ENCODE measurements at regions not wholly inside any gene's neighbourhood (a gene's known extent, or its start where the extent isn't known, plus 50 kb on each side); places are given as distances from the start of the nearest gene placed in this dataset.

GRCh38 chr15:70154718-70155347, 57.1 kb upstream of the TLE3 start:
- no peaks in the 10 kb centered on the region for H3K36me3 ChIP-seq (ENCODE audit: control insufficient read depth, insufficient read depth, low read length)
- H3K27me3 ChIP-seq (ENCODE audit: control insufficient read depth, insufficient read depth, low read length), result peaks cover 3% of the 10 kb centered on the region
- no peak overlapping the region for H3K27ac ChIP-seq (ENCODE audit: low read length)
- Mint-ChIP-seq H3K4me1 (peaks cover 28 to 32% of the 10 kb centered on the region in 2 donors), H3K27ac (no peak overlapping the region), H3K9me3 (no peaks in the 10 kb centered on the region), H3K4me3 (no peak overlapping the region), H3K27me3 (ENCODE audit: low read depth in 2 of 2) (peaks cover 52 to 94% of the 10 kb centered on the region in 2 donors), H3K36me3 (no peaks in the 10 kb centered on the region)
- no peaks in the 10 kb centered on the region for H3K9me3 ChIP-seq (ENCODE audit: control insufficient read depth, insufficient read depth, low read length)
- 80% methylated on average over 12 of the region's 12 CpGs for WGBS (ENCODE audit: insufficient coverage)
- no peak for ATAC-seq
- DNase-seq, result no peak
- peaks cover 11% of the 10 kb centered on the region for H3K4me1 ChIP-seq (ENCODE audit: control insufficient read depth, insufficient read depth, low read length)
- intact Hi-C loops (cut with micrococcal nuclease), result no loop called here
- TF ChIP-seq CTCF (IDR thresholded peaks at IDR 0.05), result no peak
- H3K4me3 ChIP-seq (ENCODE audit: low read length), result no peak overlapping the region

- no peak for TF ChIP-seq CTCF (IDR thresholded peaks at IDR 0.05)
- Histone ChIP-seq H3K4me3 (ENCODE audit: low read length) (no peak overlapping the region), H3K27ac (ENCODE audit: low read length) (no peak overlapping the region), H3K27me3 (ENCODE audit: control insufficient read depth, insufficient read depth, low read length) (no peaks in the 10 kb centered on the region), H3K36me3 (ENCODE audit: control insufficient read depth, insufficient read depth, low read length) (no peaks in the 10 kb centered on the region), H3K9me3 (ENCODE audit: control insufficient read depth, insufficient read depth, low read length) (no peaks in the 10 kb centered on the region), H3K4me1 (ENCODE audit: control insufficient read depth, insufficient read depth, low read length) (peaks cover 11% of the 10 kb centered on the region)
- Mint-ChIP-seq H3K27ac (no peak overlapping the region), H3K9me3 (no peaks in the 10 kb centered on the region), H3K27me3 (ENCODE audit: low read depth in 2 of 2) (peaks cover 51 to 94% of the 10 kb centered on the region in 2 donors), H3K4me1 (peaks cover 27 to 28% of the 10 kb centered on the region in 2 donors), H3K36me3 (no peaks in the 10 kb centered on the region), H3K4me3 (no peak overlapping the region)
- intact Hi-C loops (cut with micrococcal nuclease), result no loop called here
- DNase-seq (no peak), ATAC-seq (no peak)
- 88% methylated on average over 24 of the region's 27 CpGs for WGBS (ENCODE audit: insufficient coverage)
These were observed 56.4 kb upstream of the TLE3 start for GRCh38 chr15:70153921-70154717.

- peaks cover 51 to 96% of the 10 kb centered on the region in 2 donors for H3K27me3 Mint-ChIP-seq (ENCODE audit: low read depth in 2 of 2)
- intact Hi-C loops (cut with micrococcal nuclease), result loop anchor here (1.0 kb wide), 1 partner anchor 148 kb away; no protein-coding TSS in a partner anchor
These were observed 54.4 kb upstream of the TLE3 start for GRCh38 chr15:70152070-70152480.

More at GRCh38 chr15:70152070-70152480, 54.4 kb upstream of the TLE3 start:
- H3K4me3 Mint-ChIP-seq, result peak overlapping the region; percentile 28
- ATAC-seq (peak; percentile 76 to 93 (median 82)), DNase-seq (peak in 1 of 2 donors; percentile 28)
- H3K36me3 ChIP-seq (ENCODE audit: control insufficient read depth, insufficient read depth, low read length), result no peaks in the 10 kb centered on the region
- H3K9me3 ChIP-seq (ENCODE audit: control insufficient read depth, insufficient read depth, low read length), result no peaks in the 10 kb centered on the region
- 2% methylated on average over 3 of the region's 3 CpGs for WGBS (ENCODE audit: insufficient coverage)
- no peaks in the 10 kb centered on the region for H3K9me3 Mint-ChIP-seq
- peaks cover 3% of the 10 kb centered on the region for H3K27me3 ChIP-seq (ENCODE audit: control insufficient read depth, insufficient read depth, low read length)
- TF ChIP-seq CTCF (IDR thresholded peaks at IDR 0.05), result no peak
- H3K4me1 Mint-ChIP-seq, result peaks cover 27 to 28% of the 10 kb centered on the region in 2 donors
- H3K4me1 ChIP-seq (ENCODE audit: control insufficient read depth, insufficient read depth, low read length), result peaks cover 17% of the 10 kb centered on the region
- peak overlapping the region in 1 of 2 donors; percentile 38 for H3K27ac Mint-ChIP-seq
- no peak overlapping the region for H3K4me3 ChIP-seq (ENCODE audit: low read length)
- no peaks in the 10 kb centered on the region for H3K36me3 Mint-ChIP-seq
- H3K27ac ChIP-seq (ENCODE audit: low read length), result no peak overlapping the region
